ENCODE measurements at regions not wholly inside any gene's neighbourhood (a gene's known extent, or its start where the extent isn't known, plus 50 kb on each side); places are given as distances from the start of the nearest gene placed in this dataset.

- CTCF ChIA-PET, result no interaction called here
Observed at GRCh38 chr13:86946734-86947133, 724.4 kb upstream of the SLITRK5 start.

GRCh38 chr13:86954341-86954740 is 716.8 kb upstream of the SLITRK5 start:
- H3K4me3 ChIP-seq (replicated peaks in 1 of 3; ENCODE audit: insufficient read depth in 1 of 3, low read depth in 1 of 3, low read length in 3 of 3), result no peak overlapping the region
- H3K9me1 ChIP-seq (replicated peaks; ENCODE audit: control insufficient read depth, extremely low read depth, insufficient read depth, low read length), result no peaks in the 10 kb centered on the region
- intact Hi-C loops (cut with micrococcal nuclease) (no loop called here), dilution Hi-C loops (cut with MboI; ENCODE audit: extremely low pct_ligation_motif_present, low sequenced_read_pairs) (no loop called here)
- H3K36me3 ChIP-seq (ENCODE audit: control insufficient read depth in 2 of 2, extremely low read depth in 1 of 2, insufficient read depth in 2 of 2, low read length in 2 of 2), result no peaks in the 10 kb centered on the region
- H3K4me2 ChIP-seq (ENCODE audit: insufficient read depth, low read length), result no peak overlapping the region
- TF ChIP-seq POLR2AphosphoS5 (IDR thresholded peaks at IDR 0.05; ENCODE audit: insufficient read depth, low read depth, low read length), result no peak
- TF ChIP-seq CTCF (IDR thresholded peaks at IDR 0.05; ENCODE audit: extremely low read depth in 1 of 2, insufficient read depth in 1 of 2, low read depth in 1 of 2, low read length in 2 of 2), result no peak
- no peak for TF ChIP-seq MYC (IDR thresholded peaks at IDR 0.05; ENCODE audit: low read depth, low read length)
- TF ChIP-seq FOS (IDR thresholded peaks at IDR 0.05; ENCODE audit: borderline replicate concordance, insufficient read depth, low read length), result no peak
- TF ChIP-seq MAX (IDR thresholded peaks at IDR 0.05; ENCODE audit: insufficient read depth, insufficient read length), result no peak
- TF ChIP-seq GATA2 (IDR thresholded peaks at IDR 0.05; ENCODE audit: insufficient read depth, insufficient read length, low read depth, low read length), result no peak
- TF ChIP-seq JUN (IDR thresholded peaks at IDR 0.05; ENCODE audit: borderline replicate concordance, insufficient read depth, insufficient read length, low read depth), result no peak
- TF ChIP-seq EZH2 (IDR thresholded peaks at IDR 0.05; ENCODE audit: borderline replicate concordance, low read depth, low read length, severe bottlenecking), result no peak
- no peak for TF ChIP-seq POLR2A (IDR thresholded peaks at IDR 0.05; ENCODE audit: low read depth, low read length)
- FAIRE-seq (no peak), DNase-seq (ENCODE audit: low read depth, low spot score) (no peak)
- H4K20me1 ChIP-seq (replicated peaks; ENCODE audit: control insufficient read depth, extremely low read depth, insufficient read depth, low read length), result no peaks in the 10 kb centered on the region
- H3K9ac ChIP-seq (replicated peaks; ENCODE audit: extremely low read depth, insufficient read depth, low read length), result no peak overlapping the region
- no peak overlapping the region for H3K27ac ChIP-seq (ENCODE audit: insufficient read depth, low read depth, low read length)
- H3K27me3 ChIP-seq (ENCODE audit: control insufficient read depth in 2 of 2, insufficient read depth in 2 of 2, low read length in 2 of 2), result no peaks in the 10 kb centered on the region
- no peaks in the 10 kb centered on the region for H3K9me3 ChIP-seq (replicated peaks; ENCODE audit: control insufficient read depth, insufficient read depth, low read length)
- BruUV-seq (replicated peaks), result no TSS peak
- ChIA-PET POLR2A (no interaction called here), CTCF (no interaction called here)
- no peak overlapping the region for H2AFZ ChIP-seq (ENCODE audit: low read depth, low read length)
- no peaks in the 10 kb centered on the region for H3K4me1 ChIP-seq (ENCODE audit: control insufficient read depth, extremely low read depth, insufficient read depth, low read length)
- no peaks in the 10 kb centered on the region for H3K79me2 ChIP-seq (ENCODE audit: control insufficient read depth, insufficient read depth, low read length)

More at GRCh38 chr13:86946734-86947133, 724.4 kb upstream of the SLITRK5 start:
- Histone ChIP-seq H3K9me3 (replicated peaks; ENCODE audit: control insufficient read depth, insufficient read depth, low read length) (peaks cover 1% of the 10 kb centered on the region), H3K27me3 (ENCODE audit: control insufficient read depth in 2 of 2, insufficient read depth in 2 of 2, low read length in 2 of 2) (no peaks in the 10 kb centered on the region), H3K79me2 (ENCODE audit: control insufficient read depth, insufficient read depth, low read length) (no peaks in the 10 kb centered on the region), H3K9ac (replicated peaks; ENCODE audit: extremely low read depth, insufficient read depth, low read length) (no peak overlapping the region), H3K4me1 (ENCODE audit: control insufficient read depth, extremely low read depth, insufficient read depth, low read length) (no peaks in the 10 kb centered on the region), H4K20me1 (replicated peaks; ENCODE audit: control insufficient read depth, extremely low read depth, insufficient read depth, low read length) (no peaks in the 10 kb centered on the region), H3K27ac (ENCODE audit: insufficient read depth, low read depth, low read length) (no peak overlapping the region), H3K4me3 (replicated peaks in 1 of 3; ENCODE audit: insufficient read depth in 1 of 3, low read depth in 1 of 3, low read length in 3 of 3) (no peak overlapping the region), H3K9me1 (replicated peaks; ENCODE audit: control insufficient read depth, extremely low read depth, insufficient read depth, low read length) (no peaks in the 10 kb centered on the region), H3K36me3 (ENCODE audit: control insufficient read depth in 2 of 2, extremely low read depth in 1 of 2, insufficient read depth in 2 of 2, low read length in 2 of 2) (no peaks in the 10 kb centered on the region), H3K4me2 (ENCODE audit: insufficient read depth, low read length) (no peak overlapping the region), H2AFZ (ENCODE audit: low read depth, low read length) (no peak overlapping the region)
- intact Hi-C loops (cut with micrococcal nuclease), result no loop called here
- dilution Hi-C loops (cut with MboI; ENCODE audit: extremely low pct_ligation_motif_present, low sequenced_read_pairs), result no loop called here
- DNase-seq (ENCODE audit: low read depth, low spot score) (no peak), FAIRE-seq (no peak)
- no TSS peak for BruUV-seq (replicated peaks)
- POLR2A ChIA-PET, result no interaction called here
- TF ChIP-seq GATA2 (IDR thresholded peaks at IDR 0.05; ENCODE audit: insufficient read depth, insufficient read length, low read depth, low read length) (no peak), POLR2A (IDR thresholded peaks at IDR 0.05; ENCODE audit: low read depth, low read length) (no peak), EZH2 (IDR thresholded peaks at IDR 0.05; ENCODE audit: borderline replicate concordance, low read depth, low read length, severe bottlenecking) (no peak), MYC (IDR thresholded peaks at IDR 0.05; ENCODE audit: low read depth, low read length) (no peak), FOS (IDR thresholded peaks at IDR 0.05; ENCODE audit: borderline replicate concordance, insufficient read depth, low read length) (no peak)
